Dermis blood vessel endothelial cell (primary cell): ENCODE measurements at regions not wholly inside any gene's neighbourhood (a gene's known extent, or its start where the extent isn't known, plus 50 kb on each side); places are given as distances from the start of the nearest gene placed in this dataset.
"Not testable (repeated sequence)": the region's sequence is repeated elsewhere in the genome, so short reads cannot be mapped to it uniquely, and the experiment has no call there.

Experiments used
- DNase-seq: peaks from one replicate; pipeline ENCODE4 v3.0.0; 2010

- DNase-seq = not testable (repeated sequence)
Observed at GRCh38 chr4:65998807-65999517, 328.7 kb upstream of the EPHA5 start.

DNA sequence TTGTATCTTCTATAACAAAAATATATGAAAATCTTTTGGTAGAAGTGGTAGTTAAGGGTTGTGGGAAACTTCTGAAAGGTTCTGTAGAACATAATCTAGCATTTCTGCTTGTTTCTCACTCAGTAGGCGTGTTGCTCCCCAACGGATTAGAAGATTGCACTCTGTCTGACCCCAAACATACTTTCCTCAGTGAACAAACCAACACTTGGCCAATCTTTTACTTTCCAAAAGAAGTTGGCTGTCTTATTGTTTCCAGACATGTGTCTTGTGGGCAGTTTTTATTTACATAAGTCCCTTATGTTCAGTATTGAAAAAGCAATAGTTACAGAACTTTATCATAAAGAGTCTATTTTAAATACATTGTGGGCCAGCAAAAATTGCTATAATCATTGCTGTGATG, 312.8 kb upstream of the EPHA5 start:
- no peak for DNase-seq

DNA sequence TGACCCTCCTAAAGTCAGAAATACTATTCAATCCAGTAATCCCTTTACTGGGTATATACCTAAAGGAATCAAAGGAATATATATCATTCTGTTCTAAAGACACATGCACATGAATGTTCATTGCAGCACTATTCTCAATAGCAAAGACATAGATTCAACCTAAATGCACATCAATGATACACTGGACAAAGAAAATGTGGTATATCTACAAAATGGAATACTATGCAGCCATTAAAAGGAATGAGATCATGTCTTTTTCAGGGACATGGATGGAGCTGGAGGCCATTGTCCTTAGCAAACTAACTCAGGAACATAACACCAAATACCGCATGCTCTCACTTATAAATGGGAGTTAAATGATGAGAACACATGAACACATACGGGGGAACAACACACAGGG, 306.0 kb upstream of the EPHA5 start:
- DNase-seq = no peak

DNA sequence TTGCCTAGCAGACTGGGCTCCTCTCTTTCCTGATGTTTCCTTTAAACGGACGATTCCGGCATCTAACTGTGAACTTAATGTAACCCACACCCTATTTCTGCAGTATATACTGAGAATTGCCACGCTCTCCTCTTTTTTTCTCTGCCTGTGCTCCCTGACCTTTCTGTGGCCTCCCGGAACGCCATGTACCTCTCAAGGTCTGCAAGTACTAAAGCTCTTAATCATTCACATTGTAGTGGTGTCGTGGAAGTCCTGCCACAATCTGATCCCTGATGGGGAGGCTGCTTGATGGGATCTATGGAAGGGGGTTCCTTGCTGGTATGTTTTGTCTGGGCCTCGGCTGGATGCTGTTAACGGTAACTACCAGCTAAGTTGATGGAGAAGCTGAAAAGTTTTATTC, 302.9 kb upstream of the EPHA5 start:
- DNase-seq = no peak

DNA sequence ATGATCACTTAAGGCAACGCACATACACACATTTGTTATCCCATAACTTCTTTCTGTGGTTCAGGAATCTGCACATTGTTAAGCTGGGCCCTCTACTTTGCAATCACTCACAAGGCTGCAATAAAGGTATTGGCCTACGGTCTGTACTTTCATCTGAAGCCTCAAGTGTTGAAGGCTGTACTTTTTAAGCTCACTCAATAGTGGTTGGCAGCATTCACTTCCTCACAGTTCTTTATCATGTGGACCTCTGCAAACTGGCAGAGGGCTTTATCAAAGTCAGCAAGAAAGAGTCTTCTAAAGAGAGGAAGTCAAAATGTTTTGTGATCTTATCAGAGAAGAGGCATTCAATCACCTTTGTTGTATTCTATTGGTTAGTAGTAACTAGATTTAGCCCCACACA, 301.4 kb upstream of the EPHA5 start:
- no peak for DNase-seq

DNA sequence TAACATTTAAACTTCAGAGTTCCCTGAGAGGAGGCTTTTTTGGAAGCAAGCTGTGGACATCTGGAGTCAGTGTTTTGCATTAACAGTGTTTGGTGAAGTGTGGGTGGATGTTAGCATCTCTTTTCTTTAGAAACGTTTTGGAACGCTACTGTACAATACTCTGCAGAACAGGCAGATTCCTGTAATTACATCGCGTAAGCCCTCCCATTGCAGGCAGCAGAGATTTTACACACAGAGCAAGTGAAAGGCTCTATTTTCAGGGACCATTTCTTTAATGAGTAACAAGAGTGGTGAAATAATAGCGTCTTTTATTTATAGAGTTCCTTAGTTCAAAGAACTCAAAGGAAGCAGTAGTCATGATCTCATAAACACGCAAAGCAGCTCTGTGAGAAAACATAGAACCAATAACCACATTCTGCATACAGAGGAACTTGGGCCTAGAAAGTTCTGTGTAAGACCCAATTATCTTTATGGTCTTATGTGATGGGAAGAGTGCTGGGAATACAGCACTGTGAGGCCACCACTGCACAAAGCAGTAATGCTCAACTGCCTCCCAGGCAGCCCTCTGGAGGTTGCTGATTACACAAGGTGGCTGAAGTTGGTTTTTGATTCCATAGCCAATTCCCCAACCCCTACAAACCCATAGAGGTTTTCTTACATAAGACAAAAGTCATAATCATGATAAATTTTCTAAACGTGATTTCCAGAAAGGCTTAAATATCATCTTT, 298.7 kb upstream of the EPHA5 start:
- DNase-seq = no peak

DNA sequence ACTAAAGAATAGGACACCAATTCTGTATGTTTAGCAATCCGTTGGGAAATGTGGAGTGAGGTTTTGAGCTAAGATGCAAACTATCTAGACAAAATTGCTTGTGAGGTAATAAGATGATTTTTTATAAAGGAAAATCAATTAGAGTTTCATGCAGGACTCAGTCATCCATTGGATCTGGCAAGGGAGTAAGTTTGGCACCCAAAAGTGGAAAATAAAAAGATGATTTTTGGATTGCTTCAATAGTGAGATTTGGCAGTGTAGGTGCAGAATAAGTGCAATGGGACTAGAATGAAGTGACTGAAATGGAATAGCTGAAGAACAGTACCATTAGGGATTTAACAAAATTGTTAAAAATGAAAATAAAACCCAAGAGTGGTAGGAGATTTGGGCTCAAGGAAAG, 290.5 kb upstream of the EPHA5 start:
- DNase-seq = no peak

GRCh38 chr4:65954416-65954815, 284.1 kb upstream of the EPHA5 start:
- no peak for DNase-seq

DNA sequence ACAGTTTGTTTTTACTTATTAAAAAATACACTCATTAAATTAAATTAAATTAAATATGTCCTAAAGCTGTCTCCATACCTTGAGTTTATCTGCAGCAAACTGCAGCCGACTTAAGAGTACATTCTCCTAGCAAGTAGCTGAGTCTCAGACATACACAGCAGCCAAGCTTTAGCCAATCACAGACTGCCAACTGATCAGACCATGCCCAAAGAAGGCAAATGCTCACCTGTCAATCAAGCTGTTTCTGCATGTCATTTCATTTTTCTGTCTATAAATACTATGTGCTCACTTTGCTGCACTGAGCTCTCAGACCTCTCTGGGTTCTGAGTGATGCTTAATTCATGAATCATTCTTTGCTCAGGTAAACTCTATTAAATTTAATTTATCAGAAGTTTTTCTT, 280.9 kb upstream of the EPHA5 start:
- DNase-seq = no peak

- DNase-seq = peak; percentile 3
Observed at GRCh38 chr4:65943076-65943475, 272.8 kb upstream of the EPHA5 start.

DNA sequence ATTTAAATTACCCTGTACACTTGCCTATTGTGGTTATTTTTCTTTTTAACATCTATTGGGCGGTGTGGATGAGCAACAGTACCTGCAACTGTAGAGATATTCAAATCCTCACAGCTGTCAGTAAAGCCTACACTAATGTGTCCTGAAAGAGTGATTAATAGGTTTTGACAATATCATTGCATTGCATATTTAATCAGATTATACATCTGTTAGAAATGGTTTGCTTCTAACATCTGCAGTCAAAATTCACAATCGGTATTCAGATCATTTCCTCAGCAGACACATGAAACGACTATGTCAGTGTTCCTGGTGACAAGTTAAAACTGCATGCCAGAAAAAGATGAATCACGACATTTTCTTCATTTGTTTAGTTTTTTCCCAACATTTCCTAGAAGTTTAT, 254.6 kb upstream of the EPHA5 start:
- DNase-seq = no peak

- no peak for DNase-seq
Observed at GRCh38 chr4:65923616-65924015, 253.3 kb upstream of the EPHA5 start.

- DNase-seq = no peak
Observed at GRCh38 chr4:65921180-65921579, 250.9 kb upstream of the EPHA5 start.

DNA sequence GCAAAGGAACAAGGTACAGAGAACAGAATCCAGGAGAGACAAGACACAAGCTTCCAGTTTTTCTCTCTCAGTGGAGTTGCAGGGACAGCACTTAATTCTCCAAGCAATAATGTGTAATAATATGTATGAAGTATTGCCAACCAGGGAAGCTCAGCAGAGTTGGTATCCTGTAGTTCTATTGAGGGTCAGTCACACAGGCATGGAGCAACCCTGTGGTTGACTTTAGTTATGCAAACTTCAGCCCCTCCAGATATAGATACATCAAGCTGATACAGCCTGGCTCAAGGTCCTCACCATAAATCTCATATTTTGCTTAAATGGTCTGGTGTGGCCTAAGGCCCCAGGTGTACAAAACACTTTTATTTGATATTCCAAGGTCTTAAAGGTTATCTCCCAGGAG, 248.6 kb upstream of the EPHA5 start:
- DNase-seq = no peak

DNA sequence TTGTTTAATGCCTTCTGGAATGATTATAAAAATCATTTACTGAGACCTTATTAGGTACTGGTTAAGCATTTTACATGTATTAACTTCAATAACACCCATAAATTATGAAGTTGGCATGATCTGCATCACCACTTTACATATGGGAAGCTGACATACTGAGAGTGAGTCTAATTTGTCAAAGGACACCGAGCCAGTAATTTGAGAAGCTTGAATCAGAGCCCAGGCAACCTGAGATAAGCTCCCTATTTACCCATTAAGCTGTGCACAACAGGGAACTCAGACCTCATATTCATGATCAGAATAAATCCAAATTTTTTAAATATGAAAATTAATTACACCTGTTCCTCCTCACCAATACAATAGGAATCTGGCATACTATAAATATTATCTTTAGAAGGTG, 247.9 kb upstream of the EPHA5 start:
- no peak for DNase-seq

DNA sequence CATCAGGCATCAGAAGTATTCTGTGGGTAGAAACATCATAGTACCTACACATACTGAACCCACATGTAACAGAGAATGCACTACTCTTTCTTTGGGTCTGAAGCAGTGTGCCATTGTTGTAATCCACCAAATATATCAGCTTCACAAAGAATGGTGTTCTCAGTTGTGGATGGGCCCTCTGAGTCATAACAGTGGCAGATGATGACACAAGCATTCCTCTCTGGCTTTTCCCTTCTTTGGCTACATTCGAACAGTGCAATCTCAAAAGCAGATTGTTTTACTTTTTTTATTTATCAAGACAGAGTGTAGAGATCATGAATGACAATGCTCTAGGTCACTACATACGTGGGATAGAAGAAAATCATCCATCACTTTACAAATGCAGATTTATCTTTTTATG, 247.2 kb upstream of the EPHA5 start:
- no peak for DNase-seq

DNA sequence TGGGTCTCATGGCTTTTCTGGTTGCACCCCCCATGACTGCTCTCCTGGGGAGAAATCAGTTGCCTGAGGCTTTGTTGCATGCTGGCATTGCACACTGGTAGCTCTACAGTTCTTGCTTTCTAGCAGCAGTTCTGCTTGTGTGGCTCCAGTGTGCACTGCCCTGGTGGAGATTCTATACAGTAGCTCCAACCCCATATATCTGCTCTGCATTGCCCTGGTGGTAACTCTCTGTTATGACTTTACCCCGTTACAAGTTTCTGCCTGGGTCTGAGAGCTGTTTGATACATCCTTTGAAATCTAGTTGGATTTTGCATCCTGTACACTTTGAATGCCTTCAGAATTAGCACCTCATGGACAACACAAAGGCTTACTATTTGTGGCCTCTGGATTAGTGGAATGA, 241.4 kb upstream of the EPHA5 start:
- no peak for DNase-seq

DNA sequence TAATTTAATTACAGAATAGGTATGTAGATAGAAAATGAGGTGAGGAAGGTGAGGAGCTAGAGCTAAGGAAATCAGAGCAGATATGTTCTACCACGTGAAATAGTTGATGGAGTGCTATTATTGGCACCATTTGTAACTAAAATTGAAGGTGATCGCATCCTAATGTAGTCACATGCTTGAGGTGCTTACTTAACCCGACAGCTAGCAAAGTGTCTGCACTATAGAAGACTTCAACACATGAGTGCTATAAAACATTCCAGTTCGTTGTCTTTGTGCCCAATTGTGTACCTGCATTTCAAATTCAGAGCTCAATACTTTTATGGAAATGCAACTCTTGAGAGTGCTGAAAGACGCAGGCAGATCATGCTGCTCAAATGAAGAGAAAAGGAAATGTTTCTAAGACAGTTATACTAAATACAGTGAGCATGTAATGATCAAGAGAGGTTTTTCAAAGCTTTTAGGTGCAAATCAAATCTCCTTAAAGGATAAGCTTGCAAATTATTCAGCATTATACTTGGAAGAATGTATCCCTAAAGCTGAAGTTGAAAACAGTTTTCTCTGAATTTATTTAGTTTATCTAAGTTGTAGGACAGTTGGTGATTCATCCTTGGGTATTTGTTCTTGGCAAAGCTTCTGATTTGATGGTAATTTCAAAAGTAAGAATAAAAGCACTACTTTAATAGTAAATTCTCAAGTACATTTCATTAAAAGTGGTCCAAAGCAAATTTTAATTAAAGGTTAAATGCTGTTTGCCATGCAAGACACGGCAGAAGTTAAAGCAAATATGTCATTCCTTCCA, 223.9 kb upstream of the EPHA5 start:
- no peak for DNase-seq

DNA sequence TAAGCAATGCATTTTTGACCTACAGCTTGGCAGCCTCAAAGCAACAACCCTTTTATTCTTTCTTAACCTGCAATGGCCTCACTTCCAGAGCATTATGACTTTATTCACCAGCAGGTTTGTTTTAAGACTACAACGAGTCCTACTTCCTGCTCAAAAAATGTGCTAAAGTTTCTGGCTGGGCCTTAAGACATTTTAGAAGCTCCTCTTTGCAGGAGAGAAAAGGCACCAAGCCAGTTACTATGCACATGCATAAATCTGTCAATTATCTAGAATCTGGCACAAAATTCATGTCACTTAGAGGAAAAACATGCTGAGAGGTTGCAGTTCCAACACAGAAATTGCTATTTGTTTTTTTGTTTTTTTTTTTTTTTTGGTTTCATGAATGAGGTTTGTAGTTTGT, 223.0 kb upstream of the EPHA5 start:
- DNase-seq = no peak

DNA sequence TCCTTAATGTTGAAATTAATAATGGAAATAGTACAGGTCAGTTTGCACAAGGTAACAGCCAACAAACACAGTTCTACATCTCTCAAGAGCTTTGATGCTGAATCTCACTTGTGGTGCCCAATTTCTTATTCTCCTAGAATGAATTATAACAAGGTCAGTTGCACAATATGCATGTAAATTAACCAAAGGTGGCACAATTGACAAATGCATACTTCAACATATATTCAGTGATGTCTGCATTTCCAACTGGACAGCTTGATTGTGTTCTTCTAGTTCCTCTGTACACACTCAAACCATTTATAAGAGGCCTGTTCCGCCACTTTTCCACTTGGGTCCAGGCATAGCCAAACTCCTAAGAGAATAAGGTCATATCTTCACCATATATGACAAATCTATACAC, 210.3 kb upstream of the EPHA5 start:
- no peak for DNase-seq

GRCh38 chr4:65868096-65868824, 198.0 kb upstream of the EPHA5 start:
- no peak for DNase-seq

DNA sequence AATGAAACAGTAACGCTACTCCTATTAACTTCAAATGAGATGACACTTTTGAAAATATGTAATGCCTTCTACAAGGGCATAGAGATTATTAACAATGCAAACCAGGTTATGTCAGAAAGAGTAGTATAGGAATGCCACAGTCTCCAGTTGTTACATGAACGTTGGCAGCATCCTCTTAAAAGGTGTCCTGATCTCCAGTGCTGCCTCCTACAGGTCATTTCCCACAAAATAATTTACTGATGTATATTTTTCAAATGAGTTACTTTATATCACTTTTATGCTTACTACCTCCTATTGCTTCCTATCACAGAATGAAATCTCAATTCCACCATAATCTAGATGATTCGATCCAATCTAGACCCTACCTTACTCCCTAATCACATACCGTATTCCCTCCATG, 195.2 kb upstream of the EPHA5 start:
- no peak for DNase-seq

DNA sequence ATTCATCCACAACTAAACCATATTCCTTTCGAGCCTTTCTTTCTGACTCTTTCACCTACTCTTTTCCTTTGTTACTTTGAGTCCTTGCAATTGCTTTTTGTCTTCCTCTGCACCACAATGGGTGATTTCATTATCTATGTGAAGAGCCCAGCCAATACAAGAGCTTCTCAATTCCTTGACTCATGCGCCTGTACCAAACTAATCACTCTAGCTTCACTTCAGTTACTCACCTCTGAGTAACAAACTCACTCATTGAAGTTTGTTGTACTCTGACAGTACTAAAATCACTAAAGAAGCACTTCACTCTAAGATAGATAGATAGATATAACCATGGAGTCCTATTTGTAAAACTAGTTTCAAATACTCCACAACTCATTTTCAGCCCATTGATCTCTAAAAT, 191.7 kb upstream of the EPHA5 start:
- no peak for DNase-seq
